H1 (cell line): ENCODE measurements at regions not wholly inside any gene's neighbourhood (a gene's known extent, or its start where the extent isn't known, plus 50 kb on each side); places are given as distances from the start of the nearest gene placed in this dataset.

Experiments used
- CTCF ChIA-PET: fragments of 300-600 bp; sonication (Branson Sonifier 250); formaldehyde crosslinking; loops from one replicate; lab custom pipeline; 2021; ENCODE audit not compliant: partially characterized antibody; lab: Charles Lee
- POLR2A ChIA-PET: fragments of 300-600 bp; sonication (Branson Sonifier 250); formaldehyde crosslinking; loops from one replicate; lab custom pipeline; 2021; ENCODE audit warnings: inconsistent platforms; ENCODE audit not compliant: partially characterized antibody; lab: Charles Lee
- DNase-seq, 2 experiments: peaks; one replicate each; pipeline versions ENCODE4 v3.0.0 to v3.0.0-alpha.2; 2010 to 2022; ENCODE audit warnings: low spot score in 2 of 2, low read depth in 1 of 2, mixed read lengths in 1 of 2
- FAIRE-seq: peaks from 2 replicates; lab custom pipeline; 2011; peaks lifted over from hg19 to GRCh38; lab: Jason Lieb, UNC
- H2AFZ ChIP-seq: 2 replicates; pipeline ENCODE4 v1.8.1; 2012; ENCODE audit warnings: low read length, inconsistent platforms
- H2AK5ac ChIP-seq: 2 replicates; pipeline ENCODE4 v1.6.1; 2013; ENCODE audit warnings: low read depth, low read length
- H2BK120ac ChIP-seq: replicated peaks from 2 replicates; pipeline ENCODE3; 2013; ENCODE audit warnings: low read depth, low read length, inconsistent platforms
- H2BK12ac ChIP-seq: 2 replicates; pipeline ENCODE4 v1.6.1; 2013; ENCODE audit warnings: low read depth, low read length
- H2BK15ac ChIP-seq: 2 replicates; pipeline ENCODE4 v1.6.1; 2013; ENCODE audit warnings: low read length
- H2BK20ac ChIP-seq: 2 replicates; pipeline ENCODE4 v1.6.1; 2013; ENCODE audit warnings: low read length
- H2BK5ac ChIP-seq: 2 replicates; pipeline ENCODE4 v1.6.1; 2013; ENCODE audit warnings: low read depth, low read length
- H3K14ac ChIP-seq: 2 replicates; pipeline ENCODE4 v1.6.1; 2013; ENCODE audit warnings: inconsistent platforms; ENCODE audit not compliant: insufficient read length
- H3K18ac ChIP-seq: 2 replicates; pipeline ENCODE4 v1.6.1; 2013; ENCODE audit warnings: low read length; ENCODE audit errors: extremely low read depth
- H3K23ac ChIP-seq: 2 replicates; pipeline ENCODE4 v1.6.1; 2013; ENCODE audit warnings: inconsistent platforms; ENCODE audit not compliant: insufficient read length
- H3K23me2 ChIP-seq: 2 replicates; pipeline ENCODE4 v1.6.1; 2013; ENCODE audit warnings: low read depth, low read length
- H3K27ac ChIP-seq: 2 replicates; pipeline ENCODE4 v1.6.1; 2011; ENCODE audit warnings: low read depth, low read length, inconsistent platforms
- H3K27me3 ChIP-seq, 4 experiments: replicated peaks in 1 of 4; 1 replicate in 1 of 4; 2 replicates in 3 of 4; pipeline versions ENCODE4 v1.6.1 to v1.8.1; 2011 to 2013; ENCODE audit warnings: low read length in 3 of 4, mild to moderate bottlenecking in 3 of 4, inconsistent platforms in 2 of 4, mixed read lengths in 2 of 4, moderate library complexity in 1 of 4; ENCODE audit not compliant: control insufficient read depth in 3 of 4, insufficient read depth in 3 of 4; ENCODE audit errors: extremely low read depth in 1 of 4
- H3K36me3 ChIP-seq, 4 experiments: 2 replicates each; pipeline versions ENCODE4 v1.6.1 to v1.8.1; 2011 to 2013; ENCODE audit warnings: mild to moderate bottlenecking in 4 of 4, low read length in 3 of 4, moderate library complexity in 2 of 4, control low read depth in 1 of 4, inconsistent platforms in 1 of 4; ENCODE audit not compliant: insufficient read depth in 4 of 4, control insufficient read depth in 2 of 4
- H3K4ac ChIP-seq: replicated peaks from 2 replicates; pipeline ENCODE3; 2013; ENCODE audit warnings: low read length, low read depth, mixed read lengths, inconsistent platforms; ENCODE audit not compliant: insufficient read length
- H3K4me1 ChIP-seq, 4 experiments: replicated peaks in 1 of 4; 1 replicate in 1 of 4; 2 replicates in 3 of 4; pipeline versions ENCODE4 v1.6.1 to v1.8.1; 2011 to 2013; ENCODE audit warnings: low read length in 3 of 4, inconsistent platforms in 2 of 4, mixed read lengths in 1 of 4; ENCODE audit not compliant: insufficient read depth in 4 of 4, control insufficient read depth in 3 of 4
- H3K4me2 ChIP-seq, 2 experiments: 2 replicates each; pipeline versions ENCODE4 v1.6.1 to v1.8.1; 2011 to 2013; ENCODE audit warnings: low read depth in 2 of 2, low read length in 2 of 2, control low read depth in 1 of 2, inconsistent platforms in 1 of 2, mild to moderate bottlenecking in 1 of 2; ENCODE audit not compliant: insufficient read depth in 1 of 2
- H3K4me3 ChIP-seq, 4 experiments: fragments of 200-600, 300-600 bp in 1 of 4; sonication (generic), shearing (Covaris generic), sonication (Bioruptor Twin) in 1 of 4; 2 replicates each; pipeline versions ENCODE4 v1.5.1 to v1.8.1; 2011 to 2016; ENCODE audit warnings: low read length in 4 of 4, low read depth in 3 of 4, control low read depth in 2 of 4, inconsistent platforms in 2 of 4, mild to moderate bottlenecking in 2 of 4, mixed read lengths in 1 of 4, moderate library complexity in 1 of 4; ENCODE audit not compliant: insufficient read depth in 2 of 4; ENCODE audit errors: extremely low read depth in 1 of 4
- H3K56ac ChIP-seq: replicated peaks from 2 replicates; pipeline ENCODE3; 2013; ENCODE audit warnings: low read depth, mild to moderate bottlenecking, mixed read lengths, low read length, inconsistent platforms; ENCODE audit not compliant: insufficient read length
- H3K79me1 ChIP-seq: 2 replicates; pipeline ENCODE4 v1.6.1; 2013; ENCODE audit warnings: low read depth, low read length, control low read depth
- H3K79me2 ChIP-seq, 2 experiments: 2 replicates each; pipeline versions ENCODE4 v1.6.1 to v1.8.1; 2012 to 2013; ENCODE audit warnings: low read length in 2 of 2, mild to moderate bottlenecking in 2 of 2, inconsistent platforms in 1 of 2; ENCODE audit not compliant: insufficient read depth in 2 of 2, control insufficient read depth in 1 of 2
- H3K9ac ChIP-seq, 4 experiments: replicated peaks in 1 of 4; 1 replicate in 1 of 4; 2 replicates in 3 of 4; pipeline versions ENCODE4 v1.6.1 to v1.8.1; 2011 to 2013; ENCODE audit warnings: low read depth in 3 of 4, low read length in 3 of 4, control low read depth in 2 of 4, mild to moderate bottlenecking in 2 of 4, moderate library complexity in 2 of 4, inconsistent platforms in 1 of 4; ENCODE audit errors: extremely low read depth in 1 of 4
- H3K9me3 ChIP-seq, 2 experiments: 2 replicates each; pipeline versions ENCODE4 v1.6.1 to v1.8.1; 2012 to 2013; ENCODE audit warnings: mild to moderate bottlenecking in 2 of 2, moderate library complexity in 2 of 2, control low read depth in 1 of 2, inconsistent platforms in 1 of 2, low read depth in 1 of 2, low read length in 1 of 2, mixed read lengths in 1 of 2; ENCODE audit not compliant: insufficient read depth in 2 of 2
- H4K20me1 ChIP-seq, 2 experiments: replicated peaks in 1 of 2; 2 replicates each; pipeline versions ENCODE3 to v1.8.1; 2011 to 2013; ENCODE audit warnings: inconsistent platforms in 2 of 2, low read length in 2 of 2, mild to moderate bottlenecking in 1 of 2; ENCODE audit not compliant: insufficient read depth in 2 of 2, control insufficient read depth in 1 of 2
- H4K5ac ChIP-seq: 2 replicates; pipeline ENCODE4 v1.6.1; 2013; ENCODE audit warnings: low read length, low read depth, mixed read lengths, inconsistent platforms; ENCODE audit not compliant: insufficient read length
- H4K8ac ChIP-seq: 2 replicates; pipeline ENCODE4 v1.8.0; 2013; ENCODE audit warnings: mild to moderate bottlenecking, moderate library complexity, low read length, inconsistent platforms; ENCODE audit not compliant: insufficient read depth; ENCODE audit errors: extremely low read depth
- H4K91ac ChIP-seq: replicated peaks from 2 replicates; pipeline ENCODE3; 2013; ENCODE audit warnings: low read length, mixed read lengths, inconsistent platforms; ENCODE audit not compliant: insufficient read length
- ATF3 ChIP-seq: IDR thresholded peaks from 2 replicates; pipeline ENCODE4 v1.6.1; 2011; ENCODE audit warnings: low read depth, mild to moderate bottlenecking, low read length; ENCODE audit not compliant: insufficient read depth
- BCL11A ChIP-seq, 2 experiments: IDR thresholded peaks; one replicate each; pipeline ENCODE4 v1.6.1; 2011; ENCODE audit warnings: low read depth in 2 of 2, low read length in 2 of 2, mild to moderate bottlenecking in 2 of 2
- CTBP2 ChIP-seq: IDR thresholded peaks from 2 replicates; pipeline ENCODE4 v1.7.0; 2011; ENCODE audit warnings: borderline replicate concordance, mild to moderate bottlenecking, moderate library complexity, mixed read lengths, low read length; ENCODE audit not compliant: insufficient read depth, insufficient read length
- FOSL1 ChIP-seq: IDR thresholded peaks from 2 replicates; pipeline ENCODE4 v1.6.1; 2011; ENCODE audit warnings: mild to moderate bottlenecking, low read depth, low read length, moderate library complexity; ENCODE audit not compliant: insufficient read depth
- SAP30 ChIP-seq: fragments of 300-600 bp; sonication (generic); IDR thresholded peaks from 2 replicates; pipeline ENCODE4 v1.7.1; 2012; ENCODE audit warnings: low read length, moderate library complexity, mild to moderate bottlenecking, inconsistent platforms; ENCODE audit not compliant: insufficient read depth, insufficient replicate concordance
- SIN3A ChIP-seq, 2 experiments: IDR thresholded peaks in 1 of 2; conservative IDR thresholded peaks in 1 of 2; 2 replicates each; pipeline ENCODE4 v1.6.1; 2011 to 2012; ENCODE audit warnings: low read length in 2 of 2, improper control_type of control experiment in 1 of 2, low read depth in 1 of 2, mild to moderate bottlenecking in 1 of 2
- SP1 ChIP-seq: IDR thresholded peaks from 2 replicates; pipeline ENCODE4 v1.6.1; 2011; ENCODE audit warnings: low read depth, low read length
- SP2 ChIP-seq: IDR thresholded peaks from 2 replicates; pipeline ENCODE4 v1.6.1; 2012; ENCODE audit warnings: mild to moderate bottlenecking, low read length, inconsistent platforms
- WGBS, 2 experiments: shearing (Covaris generic) in 1 of 2; methylation state at CpG; one replicate each; pipeline versions ENCODE4 v1.1.6 to v1.1.7; 2013 to 2015; ENCODE audit warnings: low lambda C conversion rate in 2 of 2, mixed read lengths in 2 of 2, inconsistent platforms in 1 of 2, low coverage in 1 of 2, missing lambda C conversion rate in 1 of 2; ENCODE audit not compliant: insufficient replicate concordance in 2 of 2, insufficient coverage in 1 of 2, insufficient read length in 1 of 2; ENCODE audit errors: extremely low coverage in 1 of 2, missing lambda C conversion rate in 1 of 2; 5-methylcytosine and 5-hydroxymethylcytosine counted together

GRCh38 chr12:105801351-105801750 lies 337.4 kb downstream of the NUAK1 start:
- H2BK120ac ChIP-seq = no peak overlapping the region
- no peak overlapping the region for H2BK5ac ChIP-seq
- H3K14ac ChIP-seq = no peak overlapping the region
- TF ChIP-seq ATF3 (no peak), SP1 (no peak), SAP30 (no peak), FOSL1 (no peak), BCL11A (IDR thresholded peaks at IDR 0.05; ENCODE audit: low read depth in 2 of 2, low read length in 2 of 2) (no peak), SIN3A (conservative IDR thresholded peaks at IDR 0.05 in 1 of 2, IDR thresholded peaks at IDR 0.05 in 1 of 2; ENCODE audit: low read depth in 1 of 2, low read length in 2 of 2) (no peak), CTBP2 (no peak), SP2 (no peak)
- no peaks in the 10 kb centered on the region for H3K79me2 ChIP-seq
- ChIA-PET CTCF (interaction anchor here (0.8 kb wide), 1 partner anchor 224 kb away, joined by 3 read pairs; no protein-coding TSS in a partner anchor), POLR2A (no interaction called here)
- H4K5ac ChIP-seq = no peak overlapping the region
- no peak overlapping the region for H2BK12ac ChIP-seq
- H4K20me1 ChIP-seq = no peaks in the 10 kb centered on the region
- no peak overlapping the region for H4K8ac ChIP-seq
- H3K9ac ChIP-seq = no peak overlapping the region
- no peak overlapping the region for H2AK5ac ChIP-seq
- FAIRE-seq (no peak), DNase-seq (no peak)
- no peak overlapping the region for H2AFZ ChIP-seq
- H3K4me2 ChIP-seq = no peak overlapping the region
- H3K27me3 ChIP-seq = no peaks in the 10 kb centered on the region
- no peak overlapping the region for H2BK20ac ChIP-seq
- no peak overlapping the region for H3K18ac ChIP-seq
- H3K4me1 ChIP-seq = no peaks in the 10 kb centered on the region
- 89% methylated on average over 2 of the region's 2 CpGs; no CpG with 5 or more reads in 1 of the 2 experiments for WGBS, 2 experiments
- H3K79me1 ChIP-seq = no peaks in the 10 kb centered on the region
- no peak overlapping the region for H4K91ac ChIP-seq
- H3K9me3 ChIP-seq = no peaks in the 10 kb centered on the region
- no peak overlapping the region for H3K27ac ChIP-seq
- no peak overlapping the region for H3K4me3 ChIP-seq
- H3K4ac ChIP-seq = no peak overlapping the region
- H3K23ac ChIP-seq = no peak overlapping the region
- no peak overlapping the region for H3K56ac ChIP-seq
- no peaks in the 10 kb centered on the region for H3K23me2 ChIP-seq
- H3K36me3 ChIP-seq = no peaks in the 10 kb centered on the region
- H2BK15ac ChIP-seq = no peak overlapping the region
